Panc1 (cell line): ENCODE measurements at regions not wholly inside any gene's neighbourhood (a gene's known extent, or its start where the extent isn't known, plus 50 kb on each side); places are given as distances from the start of the nearest gene placed in this dataset.

Experiments used
- ATAC-seq: fragments of 200-7000 bp; cut with Tn5 transposase; 2 replicates; pipeline ENCODE4 v1.9.1; 2020; ENCODE audit warnings: mild to moderate bottlenecking, moderate library complexity
- BruUV-seq: library from RNA; stranded (reverse); fragments of 400-500 nt; replicated peaks from 2 replicates; lab custom pipeline; 2021; lab: Mats Ljungman, UMichigan
- CTCF ChIA-PET: fragments of 300-600 bp; sonication (Branson Sonifier 250); formaldehyde crosslinking; loops from one replicate; lab custom pipeline; 2022; ENCODE audit warnings: antibody characterized with exemption; lab: Charles Lee
- POLR2A ChIA-PET: fragments of 300-600 bp; sonication (Branson Sonifier 250); formaldehyde crosslinking; loops from one replicate; lab custom pipeline; 2022; ENCODE audit warnings: antibody characterized with exemption; lab: Charles Lee
- DNase-seq: peaks from one replicate; pipeline ENCODE4 v3.0.0-alpha.2; 2010; ENCODE audit warnings: low read depth, low spot score
- H3K27ac ChIP-seq: 2 replicates; pipeline ENCODE4 v1.5.1; 2011; ENCODE audit warnings: mild to moderate bottlenecking, low read length, inconsistent platforms
- H3K27me3 ChIP-seq: fragments of 200-500 bp; sonication (Bioruptor generic); 2 replicates; pipeline ENCODE4 v1.6.0; 2014; ENCODE audit warnings: low read length, inconsistent platforms; ENCODE audit not compliant: control insufficient read depth, insufficient read depth
- H3K36me3 ChIP-seq: fragments of 200-500 bp; sonication (Bioruptor generic); 2 replicates; pipeline ENCODE4 v1.5.1; 2014; ENCODE audit warnings: inconsistent platforms, mild to moderate bottlenecking, low read length, moderate library complexity; ENCODE audit not compliant: control insufficient read depth, insufficient read depth
- H3K4me1 ChIP-seq: 2 replicates; pipeline ENCODE4 v1.5.1; 2011; ENCODE audit warnings: inconsistent platforms, mild to moderate bottlenecking, low read length, moderate library complexity; ENCODE audit not compliant: control insufficient read depth, insufficient read depth
- H3K4me3 ChIP-seq, 2 experiments: 2 replicates each; pipeline ENCODE4 v1.5.1; 2011 to 2012; ENCODE audit warnings: low read depth in 2 of 2, low read length in 2 of 2, mild to moderate bottlenecking in 2 of 2, inconsistent platforms in 1 of 2, moderate library complexity in 1 of 2
- H3K9me3 ChIP-seq: fragments of 200-500 bp; sonication (Bioruptor generic); 2 replicates; pipeline ENCODE4 v1.5.1; 2014; ENCODE audit warnings: low read depth, mild to moderate bottlenecking, inconsistent platforms, low read length, moderate library complexity; ENCODE audit not compliant: control insufficient read depth, insufficient read depth
- CTCF ChIP-seq: fragments of 450-650 bp; IDR thresholded peaks from 2 replicates; pipeline ENCODE4 v1.5.1; 2017; ENCODE audit warnings: mild to moderate bottlenecking
- POLR2AphosphoS5 ChIP-seq: IDR thresholded peaks from 2 replicates; pipeline ENCODE4 v1.6.1; 2012; ENCODE audit warnings: mild to moderate bottlenecking, low read depth, low read length, moderate library complexity
- REST ChIP-seq, 2 experiments: IDR thresholded peaks; 2 replicates each; pipeline ENCODE4 v1.6.1; 2011 to 2012; ENCODE audit warnings: low read depth in 2 of 2, control low read depth in 1 of 2, low read length in 1 of 2, mild to moderate bottlenecking in 1 of 2, moderate library complexity in 1 of 2; ENCODE audit not compliant: insufficient read depth in 1 of 2
- SIN3A ChIP-seq: IDR thresholded peaks from 2 replicates; pipeline ENCODE4 v1.6.1; 2012; ENCODE audit warnings: low read depth, mild to moderate bottlenecking, low read length, moderate library complexity, borderline replicate concordance; ENCODE audit not compliant: insufficient read depth
- TCF7L2 ChIP-seq: IDR thresholded peaks from 2 replicates; pipeline ENCODE4 v1.6.1; 2011; ENCODE audit warnings: mild to moderate bottlenecking, low read depth, low read length, inconsistent platforms
- in situ Hi-C: cut with HindIII; loops from 2 replicates; pipeline ENCODE4 v1.10.0; 2016; ENCODE audit warnings: low sequenced_read_pairs, low pct_unique_long_range_greater_than_20kb
- intact Hi-C: fragments of 100-400 bp; cut with micrococcal nuclease; formaldehyde crosslinking; loops from one replicate; pipeline ENCODE4 v1.10.0; 2022; ENCODE audit not compliant: unreplicated experiment

GRCh38 chr2:237178396-237178795 lies 92.7 kb downstream of the COPS8 start:
- ChIA-PET CTCF (no interaction called here), POLR2A (no interaction called here)
- in situ Hi-C loops (no loop called here), intact Hi-C loops (no loop called here)
- Histone ChIP-seq H3K27ac (peak overlapping the region; percentile 84), H3K36me3 (no peaks in the 10 kb centered on the region), H3K4me3 (no peak overlapping the region), H3K9me3 (peaks cover 10% of the 10 kb centered on the region; the same call in 1 of the 2 replicates), H3K4me1 (peaks cover 15% of the 10 kb centered on the region), H3K27me3 (no peaks in the 10 kb centered on the region)
- no TSS peak for BruUV-seq
- peak; percentile 97 for ATAC-seq
- TF ChIP-seq SIN3A (no peak), REST (IDR thresholded peaks at IDR 0.05; ENCODE audit: insufficient read depth in 1 of 2, low read depth in 2 of 2, low read length in 1 of 2) (0 out of 4 replicates have a peak, but pooled peaks of 1 of the 2 experiments have one; percentile 47), TCF7L2 (peak; percentile 85), POLR2AphosphoS5 (peak; percentile 80)
- DNase-seq = no peak

GRCh38 chr2:237179161-237179560 lies 93.5 kb downstream of the COPS8 start:
- in situ Hi-C loops (no loop called here), intact Hi-C loops (no loop called here)
- TF ChIP-seq CTCF (no peak), REST (IDR thresholded peaks at IDR 0.05; ENCODE audit: insufficient read depth in 1 of 2, low read depth in 2 of 2, low read length in 1 of 2) (no peak), SIN3A (no peak), TCF7L2 (no peak), POLR2AphosphoS5 (no peak)
- Histone ChIP-seq H3K9me3 (peaks cover 6% of the 10 kb centered on the region; the same call in 1 of the 2 replicates), H3K36me3 (no peaks in the 10 kb centered on the region), H3K27me3 (no peaks in the 10 kb centered on the region), H3K4me1 (peaks cover 15% of the 10 kb centered on the region), H3K27ac (peak overlapping the region; percentile 84), H3K4me3 (no peak overlapping the region)
- DNase-seq (no peak), ATAC-seq (no peak)
- ChIA-PET CTCF (no interaction called here), POLR2A (no interaction called here)
- no TSS peak for BruUV-seq
